UCSD-AML1 (cell line): ENCODE measurements at regions not wholly inside any gene's neighbourhood (a gene's known extent, or its start where the extent isn't known, plus 50 kb on each side); places are given as distances from the start of the nearest gene placed in this dataset.

ENCODE experiments used
- DNase-seq: peaks from one replicate; lab custom pipeline; 2025; ENCODE audit not compliant: unreplicated experiment; lab: John Stamatoyannopoulos, UW

- DNase-seq: no peak
Observed at GRCh38 chr20:48193627-48194425, 408.5 kb upstream of the SULF2 start.

DNA sequence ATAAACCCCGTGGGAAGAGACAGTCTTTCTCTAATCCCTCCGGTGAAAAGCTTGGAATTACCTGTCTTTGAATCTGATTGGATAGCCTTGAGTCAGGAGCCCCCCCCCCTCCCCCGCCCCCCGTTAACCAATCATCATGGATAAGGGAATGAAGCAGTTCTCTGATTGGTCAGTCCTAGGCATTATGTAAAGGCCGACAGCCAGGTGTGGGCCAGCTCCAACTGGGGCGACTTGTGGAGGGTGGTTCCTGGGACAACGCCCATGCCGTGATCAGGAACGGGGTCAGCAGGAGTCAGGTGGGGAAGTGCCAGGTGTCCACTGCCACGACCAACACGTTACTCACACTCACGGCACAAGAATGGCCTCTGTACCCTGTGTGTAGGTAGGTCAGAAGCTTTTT is 406.8 kb upstream of the SULF2 start:
- no peak for DNase-seq

GRCh38 chr20:48191200-48191599 is 405.9 kb upstream of the SULF2 start:
- DNase-seq: no peak

- DNase-seq: no peak
Observed at GRCh38 chr20:48190757-48191156, 405.5 kb upstream of the SULF2 start.

DNA sequence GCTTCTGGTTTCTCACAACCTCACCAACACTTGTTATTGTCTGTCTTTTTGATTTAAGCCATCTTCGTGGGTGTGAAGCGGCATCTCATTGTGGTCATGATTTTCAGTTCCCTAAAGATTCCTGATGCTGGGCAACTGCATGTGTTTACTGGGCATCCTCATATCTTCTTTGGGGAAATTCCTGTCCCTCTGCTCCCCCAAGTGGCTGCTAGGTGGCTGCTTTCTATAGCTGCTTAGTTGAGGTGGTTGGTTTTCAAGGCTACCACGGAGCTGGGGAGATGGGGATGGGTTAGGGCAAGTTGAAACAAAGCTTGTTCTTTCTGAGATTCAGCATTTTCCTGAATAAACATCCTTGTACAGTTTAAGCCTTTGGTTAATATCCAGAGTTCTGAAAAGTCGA is 403.9 kb upstream of the SULF2 start:
- no peak for DNase-seq

GRCh38 chr20:48187851-48188250 is 402.6 kb upstream of the SULF2 start:
- no peak for DNase-seq

DNA sequence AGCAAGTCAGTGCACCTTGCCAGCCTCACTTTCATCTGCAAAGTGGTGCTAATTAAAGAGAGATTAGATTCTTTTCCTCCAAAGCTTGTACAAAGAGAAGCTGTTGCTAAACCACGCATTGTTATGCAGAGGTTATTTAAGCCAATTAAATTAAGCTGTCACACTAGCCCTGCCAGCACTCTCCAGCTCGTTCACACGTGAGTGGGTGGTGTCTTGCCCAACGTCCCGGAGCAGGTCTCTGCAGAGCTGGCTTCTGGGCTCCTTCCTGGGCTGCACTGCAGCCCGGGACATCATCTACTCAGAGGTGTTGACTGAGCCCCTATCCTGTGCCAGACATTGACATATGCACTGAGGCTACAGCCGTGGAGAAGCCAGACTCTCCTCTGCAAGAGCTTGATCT is 401.6 kb upstream of the SULF2 start:
- no peak for DNase-seq

DNA sequence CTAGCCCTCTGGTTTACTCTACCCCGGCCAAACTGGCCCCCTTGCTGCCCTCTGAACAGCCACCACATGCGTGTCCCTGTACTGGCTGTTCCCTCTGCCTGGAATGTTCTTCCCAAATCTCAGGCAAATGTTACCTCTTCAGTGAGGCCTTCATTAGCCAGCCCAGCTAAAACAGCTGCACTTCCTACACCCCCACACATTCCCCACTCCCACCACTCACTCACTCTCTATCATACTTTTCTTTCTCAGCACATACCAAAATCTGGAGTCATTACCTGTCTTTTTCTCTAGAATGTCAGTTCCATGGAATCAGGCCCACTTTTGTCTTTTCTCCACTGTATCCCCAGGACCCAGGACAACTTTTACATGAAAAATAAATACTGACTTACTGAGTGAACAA is 401.2 kb upstream of the SULF2 start:
- no peak for DNase-seq

DNA sequence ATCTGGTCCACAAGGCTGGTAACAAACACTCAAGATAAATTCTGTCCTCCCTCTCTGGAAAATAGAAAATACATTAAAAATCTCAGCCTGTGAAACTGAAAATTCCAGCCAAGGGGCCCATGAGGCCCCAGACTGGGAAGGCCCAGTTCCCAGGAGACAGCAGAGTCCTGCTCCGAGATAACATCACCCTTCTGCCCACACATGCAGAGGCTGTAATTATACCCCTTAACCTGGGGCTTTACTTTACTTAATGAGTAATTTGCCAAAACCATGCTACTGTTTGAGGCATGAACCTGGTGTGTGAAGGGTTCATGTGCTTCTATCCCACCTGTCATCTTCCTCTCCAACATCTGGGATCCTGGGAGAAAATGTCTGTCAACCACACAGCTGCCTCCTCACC is 398.9 kb upstream of the SULF2 start:
- DNase-seq: no peak

GRCh38 chr20:48181261-48181935 is 396.1 kb upstream of the SULF2 start:
- no peak for DNase-seq

- DNase-seq: no peak
Observed at GRCh38 chr20:48180618-48181017, 395.3 kb upstream of the SULF2 start.

- no peak for DNase-seq
Observed at GRCh38 chr20:48180024-48180423, 394.7 kb upstream of the SULF2 start.

DNA sequence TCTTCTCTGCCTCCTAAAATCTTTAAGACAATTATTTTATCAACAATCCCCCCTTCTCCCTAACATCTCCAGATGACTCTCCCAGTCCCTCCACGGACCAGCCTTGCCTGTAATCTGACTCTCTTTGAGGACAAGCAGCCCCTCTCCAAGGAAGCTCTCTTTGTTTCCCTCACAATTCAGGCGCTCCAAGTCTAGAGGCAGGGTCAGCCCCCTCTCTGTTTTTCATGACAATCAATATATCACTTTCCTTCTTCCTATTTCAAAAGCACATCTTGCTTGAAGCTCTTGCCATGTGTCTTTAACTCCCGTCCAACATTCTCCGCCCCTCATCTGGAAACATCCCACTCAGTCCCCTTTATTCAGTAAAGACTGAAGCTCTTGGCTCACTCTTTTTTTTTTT is 393.4 kb upstream of the SULF2 start:
- no peak for DNase-seq

DNA sequence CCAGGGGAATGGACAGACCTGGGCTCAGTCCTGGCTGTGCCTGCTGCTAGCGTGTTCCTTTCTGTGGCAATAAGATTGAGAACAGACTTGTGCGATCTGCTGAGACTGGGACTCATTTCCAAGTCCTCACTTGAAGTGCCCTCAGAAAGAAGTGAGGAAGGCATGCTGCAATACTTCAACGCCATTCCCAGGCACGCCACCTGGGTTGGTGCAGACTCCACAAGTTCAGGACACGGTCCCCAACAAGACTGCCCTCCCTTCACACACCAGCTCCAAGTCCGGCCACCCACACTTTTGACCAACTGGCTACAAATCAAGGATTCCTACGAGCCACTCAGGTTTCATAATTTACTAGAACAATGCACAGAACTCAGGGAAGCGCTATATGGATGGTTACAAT is 391.8 kb upstream of the SULF2 start:
- DNase-seq: no peak

- no peak for DNase-seq
Observed at GRCh38 chr20:48176139-48176538, 390.9 kb upstream of the SULF2 start.

- DNase-seq: no peak
Observed at GRCh38 chr20:48175261-48175660, 390.0 kb upstream of the SULF2 start.

DNA sequence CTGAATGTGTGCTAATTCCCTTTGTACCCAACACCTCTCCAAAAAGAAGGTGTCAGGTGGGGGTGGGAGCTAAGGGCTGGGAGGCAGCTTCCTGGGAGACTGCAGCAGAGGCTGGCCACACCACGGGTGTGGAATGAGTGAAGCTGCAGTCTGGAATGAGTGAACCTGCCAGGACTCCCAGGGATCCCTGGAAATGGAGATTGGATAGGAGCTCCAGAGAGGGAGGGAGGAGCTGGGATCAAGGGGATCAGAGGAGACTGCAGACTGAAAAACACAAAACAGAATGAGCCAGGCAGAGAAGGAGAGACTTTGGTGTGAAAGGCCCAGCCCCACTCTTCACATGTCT is 387.0 kb upstream of the SULF2 start:
- no peak for DNase-seq

- no peak for DNase-seq
Observed at GRCh38 chr20:48171626-48172356, 386.5 kb upstream of the SULF2 start.

DNA sequence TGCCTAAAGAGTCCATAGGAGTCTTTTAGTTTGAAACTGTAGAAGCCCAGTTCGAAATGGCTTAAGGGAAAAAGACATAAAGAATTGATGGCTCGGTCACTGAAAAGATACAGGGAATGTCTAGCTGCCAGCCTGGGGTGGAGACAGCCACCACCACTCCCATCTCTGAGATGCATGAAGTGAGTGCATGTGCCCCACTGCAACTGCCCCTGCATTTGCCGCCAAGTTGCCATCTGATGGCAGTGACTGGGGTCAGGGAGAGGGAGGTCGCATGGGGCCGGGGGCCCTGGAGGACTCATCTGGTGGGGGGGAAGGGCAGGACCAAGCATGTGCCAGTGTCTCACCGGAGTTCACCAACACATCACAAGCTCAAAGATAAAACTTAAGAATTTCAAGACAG is 385.8 kb upstream of the SULF2 start:
- no peak for DNase-seq

- no peak for DNase-seq
Observed at GRCh38 chr20:48170625-48171024, 385.3 kb upstream of the SULF2 start.

GRCh38 chr20:48169650-48170225 is 384.5 kb upstream of the SULF2 start:
- DNase-seq: no peak
